GM12878 (cell line): ENCODE measurements at regions not wholly inside any gene's neighbourhood (a gene's known extent, or its start where the extent isn't known, plus 50 kb on each side); places are given as distances from the start of the nearest gene placed in this dataset.

Experiments used
- ATAC-seq: fragments of 200-7000 bp; cut with Tn5 transposase; 3 replicates; pipeline ENCODE4 v1.9.1; 2020; ENCODE audit warnings: mild to moderate bottlenecking, moderate library complexity
- BruUV-seq: library from RNA; stranded (reverse); fragments of 400-500 nt; replicated peaks from 2 replicates; lab custom pipeline; 2021; lab: Mats Ljungman, UMichigan
- CTCF ChIA-PET: fragments of 300-600 bp; sonication (Branson Sonifier 250); formaldehyde crosslinking; extraction: SDS; loops from one replicate; lab custom pipeline; 2021; ENCODE audit warnings: inconsistent platforms; lab: Yijun Ruan, JAX
- POLR2A ChIA-PET: fragments of 350-600 bp; formaldehyde crosslinking; extraction: SDS; loops from one replicate; lab custom pipeline; 2021; ENCODE audit warnings: inconsistent platforms; lab: Charles Lee
- RAD21 ChIA-PET: fragments of 300-600 bp; sonication (Branson Sonifier 250); formaldehyde crosslinking; loops from one replicate; lab custom pipeline; 2023; ENCODE audit warnings: antibody characterized with exemption; ENCODE audit not compliant: unreplicated experiment; lab: Charles Lee
- SMC1A ChIA-PET: fragments of 300-600 bp; sonication (Branson Sonifier 250); formaldehyde crosslinking; loops from one replicate; lab custom pipeline; 2023; ENCODE audit not compliant: unreplicated experiment, uncharacterized antibody; lab: Charles Lee
- DNase-seq: peaks from one replicate; pipeline ENCODE4 v3.0.0-alpha.2; 2011; ENCODE audit warnings: low read depth, low spot score
- FAIRE-seq: peaks from 3 replicates; lab custom pipeline; 2011; peaks lifted over from hg19 to GRCh38; lab: Jason Lieb, UNC
- H2AFZ ChIP-seq: 2 replicates; pipeline ENCODE4 v1.6.0; 2011; ENCODE audit warnings: low read depth, low read length, control low read depth; ENCODE audit not compliant: control insufficient read depth
- H3K27ac ChIP-seq: 2 replicates; pipeline ENCODE4 v1.5.1; 2011; ENCODE audit warnings: control low read depth; ENCODE audit not compliant: control insufficient read depth, insufficient read depth
- H3K27me3 ChIP-seq, 2 experiments: replicated peaks in 1 of 2; 2 replicates each; pipeline versions ENCODE4 v1.6.0 to v1.6.1; 2011; ENCODE audit warnings: low read length in 1 of 2; ENCODE audit not compliant: control insufficient read depth in 2 of 2, insufficient read depth in 2 of 2
- H3K36me3 ChIP-seq, 2 experiments: 2 replicates each; pipeline ENCODE4 v1.5.1; 2011; ENCODE audit warnings: low read length in 1 of 2; ENCODE audit not compliant: control insufficient read depth in 2 of 2, insufficient read depth in 2 of 2
- H3K4me1 ChIP-seq: 2 replicates; pipeline ENCODE4 v1.6.1; 2011; ENCODE audit warnings: mild to moderate bottlenecking, low read length, moderate library complexity, mixed read lengths; ENCODE audit not compliant: control insufficient read depth, insufficient read depth
- H3K4me2 ChIP-seq: 2 replicates; pipeline ENCODE4 v1.6.0; 2011; ENCODE audit warnings: control low read depth; ENCODE audit not compliant: control insufficient read depth, insufficient read depth
- H3K4me3 ChIP-seq: fragments of 200-600 bp; sonication (generic); 2 replicates; pipeline ENCODE4 v1.5.1; 2016
- H3K79me2 ChIP-seq: 2 replicates; pipeline ENCODE4 v1.6.0; 2011; ENCODE audit warnings: low read length; ENCODE audit not compliant: control insufficient read depth, insufficient read depth
- H3K9ac ChIP-seq: 2 replicates; pipeline ENCODE4 v1.8.0; 2011; ENCODE audit warnings: low read length, control low read depth, mixed read lengths; ENCODE audit not compliant: control insufficient read depth, insufficient read depth
- H3K9me3 ChIP-seq: replicated peaks from 3 replicates; pipeline ENCODE4 v1.5.1; 2011; ENCODE audit warnings: mild to moderate bottlenecking, low read length; ENCODE audit not compliant: control insufficient read depth, insufficient read depth
- H4K20me1 ChIP-seq: 2 replicates; pipeline ENCODE4 v1.6.0; 2011; ENCODE audit not compliant: control insufficient read depth, insufficient read depth
- FOS ChIP-seq: IDR thresholded peaks from 3 replicates; pipeline ENCODE4 v1.6.1; 2011; ENCODE audit warnings: borderline replicate concordance; ENCODE audit not compliant: insufficient read length; ENCODE audit errors: extremely low read depth
- FOXK2 ChIP-seq: fragments of 450-650 bp; IDR thresholded peaks from 2 replicates; pipeline ENCODE4 v1.6.1; 2017; ENCODE audit warnings: mild to moderate bottlenecking, moderate library complexity
- MYB ChIP-seq: fragments of 150-350 bp; IDR thresholded peaks from 2 replicates; pipeline ENCODE4 v1.6.1; 2014; ENCODE audit warnings: mild to moderate bottlenecking, low read depth, low read length, borderline replicate concordance
- NFYB ChIP-seq: IDR thresholded peaks from 2 replicates; pipeline ENCODE4 v1.6.1; 2011; ENCODE audit warnings: low read depth, mild to moderate bottlenecking, low read length, improper control_type of control experiment, moderate library complexity; ENCODE audit not compliant: insufficient read depth
- RELA ChIP-seq: fragments of 450-650 bp; IDR thresholded peaks from 2 replicates; pipeline ENCODE4 v1.8.0; 2014; ENCODE audit warnings: borderline replicate concordance; ENCODE audit not compliant: partially characterized antibody
- SIN3A ChIP-seq: IDR thresholded peaks from 2 replicates; pipeline ENCODE4 v1.6.1; 2012; ENCODE audit warnings: low read depth, low read length, improper control_type of control experiment
- SIX5 ChIP-seq: IDR thresholded peaks from 2 replicates; pipeline ENCODE4 v1.6.1; 2011; ENCODE audit warnings: mild to moderate bottlenecking, low read depth, low read length, moderate library complexity; ENCODE audit not compliant: severe bottlenecking
- TAF1 ChIP-seq: IDR thresholded peaks from 2 replicates; pipeline ENCODE4 v1.6.1; 2011; ENCODE audit warnings: mild to moderate bottlenecking, low read depth, low read length, borderline replicate concordance
- WRNIP1 ChIP-seq: IDR thresholded peaks from 2 replicates; pipeline ENCODE4 v1.6.1; 2011; ENCODE audit warnings: low read depth, low read length, improper control_type of control experiment, borderline replicate concordance
- WGBS: methylation state at CpG from one replicate; pipeline ENCODE4 v1.1.6; 2016; ENCODE audit warnings: low lambda C conversion rate; ENCODE audit not compliant: insufficient replicate concordance, insufficient coverage; ENCODE audit errors: missing lambda C conversion rate; 5-methylcytosine and 5-hydroxymethylcytosine counted together
- in situ Hi-C: fragments of 300-500 bp; cut with MboI; formaldehyde crosslinking; loops from 9 replicates; pipeline ENCODE4 v1.14.3; 2018; ENCODE audit warnings: mixed read lengths
- intact Hi-C: fragments of 100-400 bp; cut with micrococcal nuclease; formaldehyde crosslinking; loops from one replicate; pipeline ENCODE4 v1.14.2; 2022; ENCODE audit not compliant: unreplicated experiment
- TF ChIP-seq, protein P1 (sequence below): fragments of 450-650 bp; IDR thresholded peaks from 2 replicates; pipeline ENCODE4 v1.6.1; 2017; ENCODE audit warnings: antibody characterized with exemption, mild to moderate bottlenecking, moderate library complexity
- TF ChIP-seq, protein P2 (sequence below): fragments of 450-650 bp; IDR thresholded peaks from 2 replicates; pipeline ENCODE4 v1.6.1; 2017; ENCODE audit warnings: mild to moderate bottlenecking, moderate library complexity
- TF ChIP-seq, protein P3 (sequence below): IDR thresholded peaks from 2 replicates; pipeline ENCODE4 v1.6.1; 2012; ENCODE audit warnings: improper control_type of control experiment, low read depth, low read length; ENCODE audit not compliant: insufficient replicate concordance

DNA sequence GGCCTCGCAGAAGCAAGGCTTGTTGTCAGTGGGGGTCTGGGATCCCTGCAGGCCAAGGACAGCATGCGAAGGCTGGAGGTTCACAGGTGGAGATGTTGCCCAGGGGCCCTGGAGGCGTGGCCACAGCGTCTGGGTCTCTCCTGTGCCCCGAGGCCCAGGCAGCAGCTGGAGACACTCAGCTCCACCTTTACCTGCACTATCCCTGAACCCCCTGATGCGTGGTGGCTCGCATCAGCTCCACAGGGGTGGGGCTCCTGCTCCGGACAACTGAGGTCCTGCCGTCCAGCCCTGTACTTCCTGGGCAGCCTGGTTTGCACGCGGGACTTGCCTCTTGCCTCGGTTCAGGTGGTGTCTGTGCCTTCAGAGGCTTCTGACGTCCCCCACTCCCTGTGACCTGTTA is 54.6 kb upstream of the ZNF32 start:
- H3K36me3 ChIP-seq, result no peaks in the 10 kb centered on the region
- H4K20me1 ChIP-seq, result no peaks in the 10 kb centered on the region
- 28% methylated on average over 13 of the region's 13 CpGs for WGBS
- H3K4me3 ChIP-seq, result no peak overlapping the region
- H3K27me3 ChIP-seq, result no peaks in the 10 kb centered on the region
- DNase-seq (no peak), ATAC-seq (no peak), FAIRE-seq (no peak)
- H3K4me1 ChIP-seq, result no peaks in the 10 kb centered on the region
- in situ Hi-C loops, result no loop called here
- H3K79me2 ChIP-seq, result no peaks in the 10 kb centered on the region
- ChIA-PET POLR2A (no interaction called here), RAD21 (interaction anchor here (0.9 kb wide), 1 partner anchor 683 kb away, joined by 3 read pairs; no protein-coding TSS in a partner anchor), CTCF (no interaction called here), SMC1A (no interaction called here)
- no peak overlapping the region for H3K27ac ChIP-seq
- intact Hi-C loops, result no loop called here
- H3K9me3 ChIP-seq, result no peaks in the 10 kb centered on the region
- no TSS peak for BruUV-seq
- H2AFZ ChIP-seq, result no peak overlapping the region
- H3K4me2 ChIP-seq, result no peak overlapping the region
- H3K9ac ChIP-seq, result no peak overlapping the region
- TF ChIP-seq MYB, result no peak
- TF ChIP-seq TAF1, result no peak
- TF ChIP-seq SIN3A, result no peak
- no peak for TF ChIP-seq WRNIP1
- TF ChIP-seq RELA, result no peak
- TF ChIP-seq FOXK2, result no peak
- TF ChIP-seq, protein P1, sequence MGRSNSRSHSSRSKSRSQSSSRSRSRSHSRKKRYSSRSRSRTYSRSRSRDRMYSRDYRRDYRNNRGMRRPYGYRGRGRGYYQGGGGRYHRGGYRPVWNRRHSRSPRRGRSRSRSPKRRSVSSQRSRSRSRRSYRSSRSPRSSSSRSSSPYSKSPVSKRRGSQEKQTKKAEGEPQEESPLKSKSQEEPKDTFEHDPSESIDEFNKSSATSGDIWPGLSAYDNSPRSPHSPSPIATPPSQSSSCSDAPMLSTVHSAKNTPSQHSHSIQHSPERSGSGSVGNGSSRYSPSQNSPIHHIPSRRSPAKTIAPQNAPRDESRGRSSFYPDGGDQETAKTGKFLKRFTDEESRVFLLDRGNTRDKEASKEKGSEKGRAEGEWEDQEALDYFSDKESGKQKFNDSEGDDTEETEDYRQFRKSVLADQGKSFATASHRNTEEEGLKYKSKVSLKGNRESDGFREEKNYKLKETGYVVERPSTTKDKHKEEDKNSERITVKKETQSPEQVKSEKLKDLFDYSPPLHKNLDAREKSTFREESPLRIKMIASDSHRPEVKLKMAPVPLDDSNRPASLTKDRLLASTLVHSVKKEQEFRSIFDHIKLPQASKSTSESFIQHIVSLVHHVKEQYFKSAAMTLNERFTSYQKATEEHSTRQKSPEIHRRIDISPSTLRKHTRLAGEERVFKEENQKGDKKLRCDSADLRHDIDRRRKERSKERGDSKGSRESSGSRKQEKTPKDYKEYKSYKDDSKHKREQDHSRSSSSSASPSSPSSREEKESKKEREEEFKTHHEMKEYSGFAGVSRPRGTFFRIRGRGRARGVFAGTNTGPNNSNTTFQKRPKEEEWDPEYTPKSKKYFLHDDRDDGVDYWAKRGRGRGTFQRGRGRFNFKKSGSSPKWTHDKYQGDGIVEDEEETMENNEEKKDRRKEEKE, result no peak
- TF ChIP-seq SIX5, result no peak
- no peak for TF ChIP-seq NFYB
- TF ChIP-seq, protein P2, sequence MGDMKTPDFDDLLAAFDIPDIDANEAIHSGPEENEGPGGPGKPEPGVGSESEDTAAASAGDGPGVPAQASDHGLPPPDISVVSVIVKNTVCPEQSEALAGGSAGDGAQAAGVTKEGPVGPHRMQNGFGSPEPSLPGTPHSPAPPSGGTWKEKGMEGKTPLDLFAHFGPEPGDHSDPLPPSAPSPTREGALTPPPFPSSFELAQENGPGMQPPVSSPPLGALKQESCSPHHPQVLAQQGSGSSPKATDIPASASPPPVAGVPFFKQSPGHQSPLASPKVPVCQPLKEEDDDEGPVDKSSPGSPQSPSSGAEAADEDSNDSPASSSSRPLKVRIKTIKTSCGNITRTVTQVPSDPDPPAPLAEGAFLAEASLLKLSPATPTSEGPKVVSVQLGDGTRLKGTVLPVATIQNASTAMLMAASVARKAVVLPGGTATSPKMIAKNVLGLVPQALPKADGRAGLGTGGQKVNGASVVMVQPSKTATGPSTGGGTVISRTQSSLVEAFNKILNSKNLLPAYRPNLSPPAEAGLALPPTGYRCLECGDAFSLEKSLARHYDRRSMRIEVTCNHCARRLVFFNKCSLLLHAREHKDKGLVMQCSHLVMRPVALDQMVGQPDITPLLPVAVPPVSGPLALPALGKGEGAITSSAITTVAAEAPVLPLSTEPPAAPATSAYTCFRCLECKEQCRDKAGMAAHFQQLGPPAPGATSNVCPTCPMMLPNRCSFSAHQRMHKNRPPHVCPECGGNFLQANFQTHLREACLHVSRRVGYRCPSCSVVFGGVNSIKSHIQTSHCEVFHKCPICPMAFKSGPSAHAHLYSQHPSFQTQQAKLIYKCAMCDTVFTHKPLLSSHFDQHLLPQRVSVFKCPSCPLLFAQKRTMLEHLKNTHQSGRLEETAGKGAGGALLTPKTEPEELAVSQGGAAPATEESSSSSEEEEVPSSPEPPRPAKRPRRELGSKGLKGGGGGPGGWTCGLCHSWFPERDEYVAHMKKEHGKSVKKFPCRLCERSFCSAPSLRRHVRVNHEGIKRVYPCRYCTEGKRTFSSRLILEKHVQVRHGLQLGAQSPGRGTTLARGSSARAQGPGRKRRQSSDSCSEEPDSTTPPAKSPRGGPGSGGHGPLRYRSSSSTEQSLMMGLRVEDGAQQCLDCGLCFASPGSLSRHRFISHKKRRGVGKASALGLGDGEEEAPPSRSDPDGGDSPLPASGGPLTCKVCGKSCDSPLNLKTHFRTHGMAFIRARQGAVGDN, result no peak
- TF ChIP-seq FOS, result no peak
- TF ChIP-seq, protein P3, sequence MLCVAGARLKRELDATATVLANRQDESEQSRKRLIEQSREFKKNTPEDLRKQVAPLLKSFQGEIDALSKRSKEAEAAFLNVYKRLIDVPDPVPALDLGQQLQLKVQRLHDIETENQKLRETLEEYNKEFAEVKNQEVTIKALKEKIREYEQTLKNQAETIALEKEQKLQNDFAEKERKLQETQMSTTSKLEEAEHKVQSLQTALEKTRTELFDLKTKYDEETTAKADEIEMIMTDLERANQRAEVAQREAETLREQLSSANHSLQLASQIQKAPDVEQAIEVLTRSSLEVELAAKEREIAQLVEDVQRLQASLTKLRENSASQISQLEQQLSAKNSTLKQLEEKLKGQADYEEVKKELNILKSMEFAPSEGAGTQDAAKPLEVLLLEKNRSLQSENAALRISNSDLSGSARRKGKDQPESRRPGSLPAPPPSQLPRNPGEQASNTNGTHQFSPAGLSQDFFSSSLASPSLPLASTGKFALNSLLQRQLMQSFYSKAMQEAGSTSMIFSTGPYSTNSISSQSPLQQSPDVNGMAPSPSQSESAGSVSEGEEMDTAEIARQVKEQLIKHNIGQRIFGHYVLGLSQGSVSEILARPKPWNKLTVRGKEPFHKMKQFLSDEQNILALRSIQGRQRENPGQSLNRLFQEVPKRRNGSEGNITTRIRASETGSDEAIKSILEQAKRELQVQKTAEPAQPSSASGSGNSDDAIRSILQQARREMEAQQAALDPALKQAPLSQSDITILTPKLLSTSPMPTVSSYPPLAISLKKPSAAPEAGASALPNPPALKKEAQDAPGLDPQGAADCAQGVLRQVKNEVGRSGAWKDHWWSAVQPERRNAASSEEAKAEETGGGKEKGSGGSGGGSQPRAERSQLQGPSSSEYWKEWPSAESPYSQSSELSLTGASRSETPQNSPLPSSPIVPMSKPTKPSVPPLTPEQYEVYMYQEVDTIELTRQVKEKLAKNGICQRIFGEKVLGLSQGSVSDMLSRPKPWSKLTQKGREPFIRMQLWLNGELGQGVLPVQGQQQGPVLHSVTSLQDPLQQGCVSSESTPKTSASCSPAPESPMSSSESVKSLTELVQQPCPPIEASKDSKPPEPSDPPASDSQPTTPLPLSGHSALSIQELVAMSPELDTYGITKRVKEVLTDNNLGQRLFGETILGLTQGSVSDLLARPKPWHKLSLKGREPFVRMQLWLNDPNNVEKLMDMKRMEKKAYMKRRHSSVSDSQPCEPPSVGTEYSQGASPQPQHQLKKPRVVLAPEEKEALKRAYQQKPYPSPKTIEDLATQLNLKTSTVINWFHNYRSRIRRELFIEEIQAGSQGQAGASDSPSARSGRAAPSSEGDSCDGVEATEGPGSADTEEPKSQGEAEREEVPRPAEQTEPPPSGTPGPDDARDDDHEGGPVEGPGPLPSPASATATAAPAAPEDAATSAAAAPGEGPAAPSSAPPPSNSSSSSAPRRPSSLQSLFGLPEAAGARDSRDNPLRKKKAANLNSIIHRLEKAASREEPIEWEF, result no peak
